NB4 (cell line): ENCODE measurements at regions not wholly inside any gene's neighbourhood (a gene's known extent, or its start where the extent isn't known, plus 50 kb on each side); places are given as distances from the start of the nearest gene placed in this dataset.

Experiments
- MAX ChIP-seq: IDR thresholded peaks from 2 replicates; pipeline ENCODE4 v1.6.1; 2011; ENCODE audit warnings: low read depth, low read length
- POLR2A ChIP-seq: IDR thresholded peaks from 2 replicates; pipeline ENCODE4 v1.6.1; 2011; ENCODE audit warnings: mild to moderate bottlenecking; ENCODE audit not compliant: insufficient read length; ENCODE audit errors: extremely low read depth

GRCh38 chr11:128058580-128059208, 528.7 kb downstream of the ETS1 start:
- TF ChIP-seq MAX, result no peak
- TF ChIP-seq POLR2A, result no peak
